Stimulated activated CD4-positive, alpha-beta T cell treated with anti-CD3 and anti-CD28 coated beads, Interleukin-1b, Interleukin-23, amount 100 ng/mL, for 48 hours (primary cell): ENCODE measurements at regions not wholly inside any gene's neighbourhood (a gene's known extent, or its start where the extent isn't known, plus 50 kb on each side); places are given as distances from the start of the nearest gene placed in this dataset.

Source experiments
- DNase-seq: peaks from one replicate; pipeline ENCODE4 v3.0.0-alpha.2; 2020

- no peak for DNase-seq
Observed at GRCh38 chr1:187454010-187454409, 625.3 kb downstream of the PLA2G4A start.

GRCh38 chr1:187456446-187456845, 627.7 kb downstream of the PLA2G4A start:
- no peak for DNase-seq

- DNase-seq = no peak
Observed at GRCh38 chr1:187460093-187460492, 631.3 kb downstream of the PLA2G4A start.

- no peak for DNase-seq
Observed at GRCh38 chr1:187464320-187464719, 635.6 kb downstream of the PLA2G4A start.

GRCh38 chr1:187465441-187465840, 636.7 kb downstream of the PLA2G4A start:
- DNase-seq = no peak

- no peak for DNase-seq
Observed at GRCh38 chr1:187469836-187470235, 641.1 kb downstream of the PLA2G4A start.

- no peak for DNase-seq
Observed at GRCh38 chr1:187471555-187471954, 642.8 kb downstream of the PLA2G4A start.

- DNase-seq = no peak
Observed at GRCh38 chr1:187474336-187474735, 645.6 kb downstream of the PLA2G4A start.

- DNase-seq = no peak
Observed at GRCh38 chr1:187476671-187477070, 647.9 kb downstream of the PLA2G4A start.

- DNase-seq = no peak
Observed at GRCh38 chr1:187477103-187477502, 648.4 kb downstream of the PLA2G4A start.

GRCh38 chr1:187477535-187477934, 648.8 kb downstream of the PLA2G4A start:
- DNase-seq = no peak

GRCh38 chr1:187481581-187482148, 652.9 kb downstream of the PLA2G4A start:
- no peak for DNase-seq

GRCh38 chr1:187490266-187490665, 661.5 kb downstream of the PLA2G4A start:
- DNase-seq = no peak

- no peak for DNase-seq
Observed at GRCh38 chr1:187491082-187491720, 662.5 kb downstream of the PLA2G4A start.

GRCh38 chr1:187498028-187498427, 669.3 kb downstream of the PLA2G4A start:
- DNase-seq = no peak

GRCh38 chr1:187504779-187505178, 676.0 kb downstream of the PLA2G4A start:
- no peak for DNase-seq

GRCh38 chr1:187509091-187509490, 680.3 kb downstream of the PLA2G4A start:
- no peak for DNase-seq

GRCh38 chr1:187513190-187513589, 684.4 kb downstream of the PLA2G4A start:
- no peak for DNase-seq

GRCh38 chr1:187514110-187514509, 685.4 kb downstream of the PLA2G4A start:
- no peak for DNase-seq

- DNase-seq = no peak
Observed at GRCh38 chr1:187516874-187517273, 688.1 kb downstream of the PLA2G4A start.

GRCh38 chr1:187517546-187517945, 688.8 kb downstream of the PLA2G4A start:
- DNase-seq = no peak

- no peak for DNase-seq
Observed at GRCh38 chr1:187527346-187527745, 698.6 kb downstream of the PLA2G4A start.

GRCh38 chr1:187537936-187538335, 709.2 kb downstream of the PLA2G4A start:
- DNase-seq = no peak

GRCh38 chr1:187549540-187549939, 720.8 kb downstream of the PLA2G4A start:
- DNase-seq = no peak

GRCh38 chr1:187551061-187551460, 722.3 kb downstream of the PLA2G4A start:
- DNase-seq = no peak
